ENCODE measurements at regions not wholly inside any gene's neighbourhood (a gene's known extent, or its start where the extent isn't known, plus 50 kb on each side); places are given as distances from the start of the nearest gene placed in this dataset.

DNA sequence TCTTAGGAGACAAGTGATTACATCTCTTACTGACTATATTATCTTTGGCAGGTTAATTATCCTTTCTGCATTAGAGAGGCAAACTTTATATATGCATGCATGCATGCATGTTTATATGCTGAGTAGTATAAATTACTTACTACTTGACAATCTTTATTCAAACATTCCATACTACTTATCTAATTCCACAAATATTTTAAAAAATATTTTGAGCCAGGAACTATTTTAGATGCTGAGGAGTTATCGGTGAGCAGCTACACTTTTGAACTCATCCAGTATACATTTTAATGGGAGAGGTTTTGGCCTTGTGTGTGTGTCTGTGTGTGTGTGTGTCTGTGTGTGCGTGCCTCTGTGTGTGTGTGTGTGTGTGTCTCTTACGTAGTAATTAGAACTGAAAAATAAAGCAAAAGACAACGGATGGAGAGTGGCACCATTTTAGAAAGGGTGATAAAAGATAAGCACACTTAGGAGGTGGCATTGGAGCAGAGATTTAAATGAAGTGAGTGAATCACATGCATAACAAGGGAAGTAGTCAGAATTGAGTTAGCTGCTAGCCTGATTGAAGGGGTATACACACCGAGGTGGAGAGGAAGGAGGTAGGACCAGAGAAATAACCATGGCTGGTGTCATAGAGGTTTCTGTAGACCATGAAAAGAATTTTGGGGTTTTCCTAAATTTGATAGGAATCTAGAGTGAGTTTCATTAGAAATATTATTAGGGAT, 1488.4 kb downstream of the MRPL39 start:
- Histone ChIP-seq H2AK5ac (ENCODE audit: low read length, severe bottlenecking) (no peak overlapping the region), H4K8ac (ENCODE audit: low read length) (no peak overlapping the region), H3K18ac (ENCODE audit: low read depth in 1 of 2, low read length in 2 of 2) (no peak overlapping the region), H3K4me3 (ENCODE audit: insufficient read depth in 1 of 2, low read depth in 1 of 2, low read length in 2 of 2) (no peak overlapping the region), H3K79me1 (replicated peaks; ENCODE audit: low read length, poor library complexity, severe bottlenecking) (no peaks in the 10 kb centered on the region), H2BK15ac (ENCODE audit: low read depth, poor library complexity, severe bottlenecking) (no peak overlapping the region), H3K9ac (ENCODE audit: low read length) (no peak overlapping the region), H3K9me3 (ENCODE audit: control insufficient read depth, low read length) (no peaks in the 10 kb centered on the region), H3K14ac (ENCODE audit: low read length in 2 of 2) (no peak overlapping the region), H2BK12ac (ENCODE audit: low read length in 2 of 2) (no peak overlapping the region), H3K23ac (ENCODE audit: low read length in 2 of 2) (no peak overlapping the region), H3K27ac (ENCODE audit: low read length, poor library complexity, severe bottlenecking) (no peak overlapping the region), H3K36me3 (ENCODE audit: control insufficient read depth in 1 of 2, insufficient read depth in 2 of 2, low read depth in 1 of 2, low read length in 2 of 2) (no peaks in the 10 kb centered on the region), H4K91ac (ENCODE audit: low read length) (no peak overlapping the region), H3K27me3 (ENCODE audit: control insufficient read depth in 1 of 2, insufficient read depth in 1 of 2, low read length in 2 of 2) (no peaks in the 10 kb centered on the region), H3K4me2 (ENCODE audit: low read length, poor library complexity, severe bottlenecking) (no peak overlapping the region), H2BK5ac (ENCODE audit: low read depth, low read length, poor library complexity, severe bottlenecking) (no peak overlapping the region), H2AFZ (ENCODE audit: low read depth, low read length) (no peak overlapping the region), H3K4ac (ENCODE audit: low read depth in 1 of 2, low read length in 2 of 2) (no peak overlapping the region), H2BK120ac (ENCODE audit: low read depth, low read length) (no peak overlapping the region), H3K4me1 (ENCODE audit: control insufficient read depth, insufficient read depth, low read depth, low read length) (no peaks in the 10 kb centered on the region)
- WGBS = 76% methylated on average over 5 of the region's 5 CpGs
- no peak for DNase-seq

DNA sequence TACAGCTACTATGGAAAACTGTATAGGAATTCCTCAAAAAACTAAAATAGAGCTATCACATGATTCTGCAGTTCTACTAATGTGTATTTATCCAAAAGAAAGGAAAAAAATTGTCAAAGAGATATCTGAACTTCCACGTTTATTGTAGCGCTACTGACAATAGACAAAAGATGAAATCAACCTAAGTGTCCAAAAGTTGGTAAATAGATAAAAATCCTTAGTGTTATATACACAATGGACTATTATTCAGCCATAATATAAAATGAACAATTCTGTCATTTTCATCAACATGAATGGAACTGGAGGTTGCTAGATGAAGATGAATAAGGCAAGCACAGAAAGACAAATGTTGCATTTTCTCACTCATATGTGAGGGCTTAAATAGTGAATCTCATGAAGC, 1492.1 kb downstream of the MRPL39 start:
- Histone ChIP-seq H3K4me3 (ENCODE audit: insufficient read depth in 1 of 2, low read depth in 1 of 2, low read length in 2 of 2) (no peak overlapping the region), H2AFZ (ENCODE audit: low read depth, low read length) (no peak overlapping the region), H3K4me1 (ENCODE audit: control insufficient read depth, insufficient read depth, low read depth, low read length) (no peaks in the 10 kb centered on the region), H2AK5ac (ENCODE audit: low read length, severe bottlenecking) (no peak overlapping the region), H2BK120ac (ENCODE audit: low read depth, low read length) (no peak overlapping the region), H2BK5ac (ENCODE audit: low read depth, low read length, poor library complexity, severe bottlenecking) (no peak overlapping the region), H3K27ac (ENCODE audit: low read length, poor library complexity, severe bottlenecking) (no peak overlapping the region), H3K18ac (ENCODE audit: low read depth in 1 of 2, low read length in 2 of 2) (no peak overlapping the region), H3K9ac (ENCODE audit: low read length) (no peak overlapping the region), H4K91ac (ENCODE audit: low read length) (no peak overlapping the region), H2BK12ac (ENCODE audit: low read length in 2 of 2) (no peak overlapping the region), H2BK15ac (ENCODE audit: low read depth, poor library complexity, severe bottlenecking) (no peak overlapping the region), H3K9me3 (ENCODE audit: control insufficient read depth, low read length) (no peaks in the 10 kb centered on the region), H3K36me3 (ENCODE audit: control insufficient read depth in 1 of 2, insufficient read depth in 2 of 2, low read depth in 1 of 2, low read length in 2 of 2) (no peaks in the 10 kb centered on the region), H3K4ac (ENCODE audit: low read depth in 1 of 2, low read length in 2 of 2) (no peak overlapping the region), H3K27me3 (ENCODE audit: control insufficient read depth in 1 of 2, insufficient read depth in 1 of 2, low read length in 2 of 2) (no peaks in the 10 kb centered on the region), H3K14ac (ENCODE audit: low read length in 2 of 2) (no peak overlapping the region), H3K79me1 (replicated peaks; ENCODE audit: low read length, poor library complexity, severe bottlenecking) (no peaks in the 10 kb centered on the region), H3K23ac (ENCODE audit: low read length in 2 of 2) (no peak overlapping the region), H4K8ac (ENCODE audit: low read length) (no peak overlapping the region), H3K4me2 (ENCODE audit: low read length, poor library complexity, severe bottlenecking) (no peak overlapping the region)
- WGBS = no CpG with 5 or more reads among the region's 2 CpGs
- no peak for DNase-seq

DNA sequence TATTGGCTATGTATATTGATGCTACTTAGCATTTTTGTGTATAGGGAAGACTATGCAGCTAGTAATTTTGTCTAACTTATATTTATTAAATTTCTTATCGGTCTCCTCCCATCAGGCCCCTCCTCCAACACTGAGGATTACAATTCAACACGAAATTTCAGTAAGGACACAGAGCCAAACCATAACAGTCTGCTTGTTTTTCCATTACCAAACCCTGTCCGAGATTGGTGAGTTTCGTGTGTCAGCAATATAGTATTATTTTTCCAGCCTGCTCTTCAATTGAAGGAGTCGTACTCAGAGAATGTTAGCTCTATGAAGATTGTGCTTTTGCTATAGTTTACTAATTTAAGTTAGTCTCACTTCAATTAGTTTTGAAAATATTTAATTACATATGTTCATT, 1495.3 kb downstream of the MRPL39 start:
- Histone ChIP-seq H4K8ac (ENCODE audit: low read length) (no peak overlapping the region), H4K91ac (ENCODE audit: low read length) (no peak overlapping the region), H2BK12ac (ENCODE audit: low read length in 2 of 2) (no peak overlapping the region), H3K4me2 (ENCODE audit: low read length, poor library complexity, severe bottlenecking) (no peak overlapping the region), H2AFZ (ENCODE audit: low read depth, low read length) (no peak overlapping the region), H3K27ac (ENCODE audit: low read length, poor library complexity, severe bottlenecking) (no peak overlapping the region), H3K23ac (ENCODE audit: low read length in 2 of 2) (no peak overlapping the region), H3K4ac (ENCODE audit: low read depth in 1 of 2, low read length in 2 of 2) (no peak overlapping the region), H3K18ac (ENCODE audit: low read depth in 1 of 2, low read length in 2 of 2) (no peak overlapping the region), H2BK5ac (ENCODE audit: low read depth, low read length, poor library complexity, severe bottlenecking) (no peak overlapping the region), H3K4me3 (ENCODE audit: insufficient read depth in 1 of 2, low read depth in 1 of 2, low read length in 2 of 2) (no peak overlapping the region), H3K4me1 (ENCODE audit: control insufficient read depth, insufficient read depth, low read depth, low read length) (no peaks in the 10 kb centered on the region), H3K9me3 (ENCODE audit: control insufficient read depth, low read length) (no peaks in the 10 kb centered on the region), H2AK5ac (ENCODE audit: low read length, severe bottlenecking) (no peak overlapping the region), H3K79me1 (replicated peaks; ENCODE audit: low read length, poor library complexity, severe bottlenecking) (no peaks in the 10 kb centered on the region), H3K36me3 (ENCODE audit: control insufficient read depth in 1 of 2, insufficient read depth in 2 of 2, low read depth in 1 of 2, low read length in 2 of 2) (no peaks in the 10 kb centered on the region), H3K9ac (ENCODE audit: low read length) (no peak overlapping the region), H2BK120ac (ENCODE audit: low read depth, low read length) (no peak overlapping the region), H3K27me3 (ENCODE audit: control insufficient read depth in 1 of 2, insufficient read depth in 1 of 2, low read length in 2 of 2) (no peaks in the 10 kb centered on the region), H2BK15ac (ENCODE audit: low read depth, poor library complexity, severe bottlenecking) (no peak overlapping the region), H3K14ac (ENCODE audit: low read length in 2 of 2) (no peak overlapping the region)
- no peak for DNase-seq
- 38% methylated on average over 4 of the region's 5 CpGs for WGBS

DNA sequence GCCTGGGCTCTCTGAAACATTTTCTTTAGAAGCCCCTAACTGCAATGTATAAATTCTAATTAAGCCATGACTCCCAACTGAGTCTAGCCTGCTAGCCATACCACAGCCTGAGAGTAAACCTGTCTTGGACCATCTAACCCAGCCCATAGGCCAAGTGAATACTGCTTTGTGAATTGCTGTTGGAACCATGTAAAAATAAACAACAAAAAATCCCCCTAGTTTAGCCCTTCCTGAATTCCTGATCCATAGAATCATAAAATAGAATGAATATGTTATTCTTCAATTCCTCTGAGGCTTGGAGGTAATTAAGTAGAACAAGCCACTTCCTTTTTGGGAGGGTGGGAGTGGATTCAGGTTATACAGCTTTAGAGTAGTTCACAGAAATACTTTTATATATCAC, 1496.4 kb downstream of the MRPL39 start:
- Histone ChIP-seq H3K4me1 (ENCODE audit: control insufficient read depth, insufficient read depth, low read depth, low read length) (no peaks in the 10 kb centered on the region), H4K8ac (ENCODE audit: low read length) (no peak overlapping the region), H3K23ac (ENCODE audit: low read length in 2 of 2) (no peak overlapping the region), H2AK5ac (ENCODE audit: low read length, severe bottlenecking) (no peak overlapping the region), H3K9me3 (ENCODE audit: control insufficient read depth, low read length) (no peaks in the 10 kb centered on the region), H2AFZ (ENCODE audit: low read depth, low read length) (no peak overlapping the region), H3K4me2 (ENCODE audit: low read length, poor library complexity, severe bottlenecking) (no peak overlapping the region), H3K9ac (ENCODE audit: low read length) (no peak overlapping the region), H3K4me3 (ENCODE audit: insufficient read depth in 1 of 2, low read depth in 1 of 2, low read length in 2 of 2) (no peak overlapping the region), H3K36me3 (ENCODE audit: control insufficient read depth in 1 of 2, insufficient read depth in 2 of 2, low read depth in 1 of 2, low read length in 2 of 2) (no peaks in the 10 kb centered on the region), H4K91ac (ENCODE audit: low read length) (no peak overlapping the region), H3K4ac (ENCODE audit: low read depth in 1 of 2, low read length in 2 of 2) (no peak overlapping the region), H3K18ac (ENCODE audit: low read depth in 1 of 2, low read length in 2 of 2) (no peak overlapping the region), H3K27ac (ENCODE audit: low read length, poor library complexity, severe bottlenecking) (no peak overlapping the region), H2BK120ac (ENCODE audit: low read depth, low read length) (no peak overlapping the region), H2BK12ac (ENCODE audit: low read length in 2 of 2) (no peak overlapping the region), H2BK5ac (ENCODE audit: low read depth, low read length, poor library complexity, severe bottlenecking) (no peak overlapping the region), H3K14ac (ENCODE audit: low read length in 2 of 2) (no peak overlapping the region), H2BK15ac (ENCODE audit: low read depth, poor library complexity, severe bottlenecking) (no peak overlapping the region), H3K79me1 (replicated peaks; ENCODE audit: low read length, poor library complexity, severe bottlenecking) (no peaks in the 10 kb centered on the region), H3K27me3 (ENCODE audit: control insufficient read depth in 1 of 2, insufficient read depth in 1 of 2, low read length in 2 of 2) (no peaks in the 10 kb centered on the region)
- DNase-seq = no peak

Measured in mesenchymal stem cell (in vitro differentiated cells and primary cell).